B cell (primary cell): ENCODE measurements at regions not wholly inside any gene's neighbourhood (a gene's known extent, or its start where the extent isn't known, plus 50 kb on each side); places are given as distances from the start of the nearest gene placed in this dataset.

ENCODE experiments used
- CTCF ChIP-seq: fragments of 200-600 bp; IDR thresholded peaks from one replicate; pipeline ENCODE4 v1.8.0; 2022; ENCODE audit warnings: antibody characterized with exemption, mild to moderate bottlenecking
- EZH2 ChIP-seq: IDR thresholded peaks from 2 replicates; pipeline ENCODE4 v1.6.1; 2012; ENCODE audit warnings: borderline replicate concordance, low read depth, mild to moderate bottlenecking, moderate library complexity, low read length; ENCODE audit not compliant: insufficient read depth, poor library complexity, severe bottlenecking

DNA sequence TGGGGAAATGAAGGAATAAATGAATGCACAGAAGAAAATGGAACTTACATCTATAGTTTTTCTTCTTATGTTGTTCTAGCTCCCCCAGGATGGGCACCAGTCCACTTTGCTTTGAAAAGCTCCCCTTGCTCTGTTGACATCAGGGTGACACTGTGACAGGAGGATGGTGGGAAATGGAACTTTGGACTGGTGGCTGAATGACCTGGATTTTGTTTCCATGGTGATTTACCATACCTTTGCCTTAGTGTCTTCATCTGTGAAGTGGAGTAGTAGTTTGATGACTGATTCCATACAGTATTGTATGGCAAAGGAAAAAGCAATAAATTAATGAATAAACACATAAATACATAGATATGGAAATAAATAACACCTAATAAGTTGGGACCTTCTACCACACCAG lies 294.7 kb downstream of the KIF4B start:
- TF ChIP-seq CTCF, result no peak
- no peak for TF ChIP-seq EZH2
